Bronchial epithelial cell (primary cell): ENCODE measurements at regions not wholly inside any gene's neighbourhood (a gene's known extent, or its start where the extent isn't known, plus 50 kb on each side); places are given as distances from the start of the nearest gene placed in this dataset.
A peak's percentile ranks its signal among the peaks of the same experiment; 100 is the strongest.

Source experiments
- DNase-seq: peaks from one replicate; pipeline ENCODE4 v3.0.0-alpha.2; 2010; ENCODE audit warnings: low read depth
- FAIRE-seq: peaks from 2 replicates; lab custom pipeline; 2011; peaks lifted over from hg19 to GRCh38; lab: Jason Lieb, UNC
- H3K27me3 ChIP-seq: 2 replicates; pipeline ENCODE4 v1.5.1; 2011; ENCODE audit warnings: low read length; ENCODE audit not compliant: control insufficient read depth, insufficient read depth
- H3K36me3 ChIP-seq: 2 replicates; pipeline ENCODE4 v1.5.1; 2011; ENCODE audit warnings: low read length; ENCODE audit not compliant: control insufficient read depth, insufficient read depth
- H3K4me3 ChIP-seq: 2 replicates; pipeline ENCODE4 v1.5.1; 2011; ENCODE audit warnings: mild to moderate bottlenecking, low read depth, low read length, control low read depth
- CTCF ChIP-seq: IDR thresholded peaks from 2 replicates; pipeline ENCODE4 v1.5.1; 2011; ENCODE audit warnings: mild to moderate bottlenecking, moderate library complexity, low read length, control low read depth, inconsistent platforms; ENCODE audit not compliant: insufficient read depth, severe bottlenecking

GRCh38 chr2:153195342-153195741 lies 283.2 kb downstream of the RPRM start:
- DNase-seq (no peak), FAIRE-seq (no peak)
- Histone ChIP-seq H3K4me3 (no peak overlapping the region), H3K27me3 (no peaks in the 10 kb centered on the region), H3K36me3 (no peaks in the 10 kb centered on the region)
- TF ChIP-seq CTCF, result no peak

GRCh38 chr2:153189091-153189888 lies 289.3 kb downstream of the RPRM start:
- DNase-seq (no peak), FAIRE-seq (no peak)
- no peak overlapping the region for H3K4me3 ChIP-seq
- H3K36me3 ChIP-seq, result no peaks in the 10 kb centered on the region
- no peak for TF ChIP-seq CTCF
- H3K27me3 ChIP-seq, result no peaks in the 10 kb centered on the region

GRCh38 chr2:153179808-153180207 lies 298.8 kb downstream of the RPRM start:
- no peaks in the 10 kb centered on the region for H3K36me3 ChIP-seq
- no peak for FAIRE-seq
- no peak for DNase-seq
- H3K4me3 ChIP-seq, result no peak overlapping the region
- H3K27me3 ChIP-seq, result no peaks in the 10 kb centered on the region
- no peak for TF ChIP-seq CTCF

GRCh38 chr2:153169609-153170008 lies 309.0 kb downstream of the RPRM start:
- FAIRE-seq (no peak), DNase-seq (no peak)
- Histone ChIP-seq H3K4me3 (no peak overlapping the region), H3K27me3 (no peaks in the 10 kb centered on the region), H3K36me3 (no peaks in the 10 kb centered on the region)
- no peak for TF ChIP-seq CTCF

GRCh38 chr2:153165021-153165420 lies 313.5 kb downstream of the RPRM start:
- no peak for FAIRE-seq
- no peak overlapping the region for H3K4me3 ChIP-seq
- no peaks in the 10 kb centered on the region for H3K36me3 ChIP-seq
- DNase-seq, result no peak
- no peak for TF ChIP-seq CTCF
- no peaks in the 10 kb centered on the region for H3K27me3 ChIP-seq

DNA sequence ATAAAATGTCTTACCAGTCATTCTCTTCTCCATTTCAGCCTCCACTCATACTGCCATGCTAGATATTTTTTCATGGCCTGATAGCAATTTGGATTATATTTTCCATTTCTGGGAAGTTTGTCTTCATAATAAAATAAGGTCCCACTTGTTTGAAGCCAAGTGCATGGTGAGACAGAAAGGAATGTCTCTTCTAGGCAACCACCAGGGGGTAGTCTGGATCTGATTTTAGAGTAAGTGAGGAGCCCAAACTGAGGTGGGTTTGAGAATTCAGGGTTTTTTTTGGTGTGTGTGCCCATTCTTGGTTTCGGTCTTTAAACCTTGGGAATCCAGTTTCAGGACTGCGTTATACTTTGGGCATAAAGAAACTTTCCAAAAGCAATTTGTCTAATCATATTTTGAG lies 315.5 kb downstream of the RPRM start:
- Histone ChIP-seq H3K4me3 (no peak overlapping the region), H3K36me3 (no peaks in the 10 kb centered on the region), H3K27me3 (no peaks in the 10 kb centered on the region)
- no peak for FAIRE-seq
- DNase-seq, result peak; percentile 35
- peak; percentile 58 for TF ChIP-seq CTCF
